Esophagus muscularis mucosa (tissue), 4 donors: ENCODE measurements at regions not wholly inside any gene's neighbourhood (a gene's known extent, or its start where the extent isn't known, plus 50 kb on each side); places are given as distances from the start of the nearest gene placed in this dataset.

Experiments used
- DNase-seq: peaks from one replicate; pipeline ENCODE4 v3.0.0-alpha.2; 2017; ENCODE audit errors: extremely low spot score
- H3K27ac ChIP-seq, 4 donors: fragments of 200-600 bp; sonication (generic); replicated peaks in 1 of 4; 1 replicate in 3 of 4; 2 replicates in 1 of 4; pipeline ENCODE4 v1.5.1; 2016 to 2019; ENCODE audit warnings: mild to moderate bottlenecking in 1 of 4
- H3K27me3 ChIP-seq, 4 donors: fragments of 200-600 bp; sonication (generic); one replicate each; pipeline versions ENCODE4 v1.5.1 to v1.6.0; 2016 to 2019
- H3K36me3 ChIP-seq, 4 donors: fragments of 200-600 bp; sonication (generic); one replicate each; pipeline ENCODE4 v1.5.1; 2016 to 2019
- H3K4me1 ChIP-seq, 4 donors: fragments of 200-600 bp; sonication (generic); one replicate each; pipeline ENCODE4 v1.5.1; 2016 to 2019
- H3K4me3 ChIP-seq, 4 donors: fragments of 200-600 bp; sonication (generic); 1 replicate in 2 of 4; 2 replicates in 2 of 4; pipeline ENCODE4 v1.5.1; 2016 to 2019; ENCODE audit warnings: mild to moderate bottlenecking in 4 of 4, moderate library complexity in 1 of 4
- H3K9me3 ChIP-seq, 4 donors: fragments of 200-600 bp; sonication (generic); 1 replicate in 3 of 4; 2 replicates in 1 of 4; pipeline ENCODE4 v1.5.1; 2016 to 2019
- CTCF ChIP-seq, 3 experiments: fragments of 200-600 bp in 2 of 3; fragments of 450-650 bp in 1 of 3; sonication (generic) in 2 of 3; IDR thresholded peaks; one replicate each; pipeline ENCODE4 v1.5.1; 2017 to 2019; ENCODE audit warnings: antibody characterized with exemption in 3 of 3, mild to moderate bottlenecking in 2 of 3, moderate library complexity in 1 of 3
- EP300 ChIP-seq: sonication (generic); formaldehyde crosslinking; IDR thresholded peaks from one replicate; pipeline ENCODE4 v1.6.1; 2017; ENCODE audit warnings: antibody characterized with exemption
- POLR2A ChIP-seq: fragments of 450-650 bp; IDR thresholded peaks from one replicate; pipeline ENCODE4 v1.6.1; 2017; ENCODE audit warnings: antibody characterized with exemption, moderate library complexity, mild to moderate bottlenecking, low read depth
- POLR2AphosphoS5 ChIP-seq, 2 donors: sonication (generic); formaldehyde crosslinking; IDR thresholded peaks; one replicate each; pipeline ENCODE4 v1.6.1; 2017; ENCODE audit warnings: antibody characterized with exemption in 2 of 2
- WGBS: methylation state at CpG from one replicate; pipeline ENCODE4 v1.1.5; 2018; 5-methylcytosine and 5-hydroxymethylcytosine counted together
- intact Hi-C: fragments of 100-400 bp; cut with DNase I; formaldehyde crosslinking; loops from one replicate; pipeline ENCODE4 v1.15.1; 2023

GRCh38 chr7:19293431-19293830, 148.2 kb upstream of the FERD3L start:
- no peaks in the 10 kb centered on the region for H3K9me3 ChIP-seq
- no peak for DNase-seq
- H3K4me1 ChIP-seq = no peaks in the 10 kb centered on the region
- WGBS = 64% methylated on average over 3 of the region's 3 CpGs
- no peak overlapping the region for H3K4me3 ChIP-seq
- H3K36me3 ChIP-seq = no peaks in the 10 kb centered on the region
- intact Hi-C loops = no loop called here
- no peak for TF ChIP-seq POLR2A
- no peak for TF ChIP-seq POLR2AphosphoS5 (IDR thresholded peaks at IDR 0.05)
- TF ChIP-seq CTCF (IDR thresholded peaks at IDR 0.05) = no peak
- TF ChIP-seq EP300 = no peak
- no peaks in the 10 kb centered on the region for H3K27me3 ChIP-seq
- H3K27ac ChIP-seq = no peak overlapping the region

GRCh38 chr7:19290968-19291367, 145.7 kb upstream of the FERD3L start:
- H3K27me3 ChIP-seq = no peaks in the 10 kb centered on the region
- no peak for DNase-seq
- intact Hi-C loops = no loop called here
- no peaks in the 10 kb centered on the region for H3K36me3 ChIP-seq
- H3K4me1 ChIP-seq = no peaks in the 10 kb centered on the region
- H3K27ac ChIP-seq = no peak overlapping the region
- TF ChIP-seq POLR2AphosphoS5 (IDR thresholded peaks at IDR 0.05) (no peak), POLR2A (no peak), CTCF (IDR thresholded peaks at IDR 0.05) (no peak), EP300 (no peak)
- no peaks in the 10 kb centered on the region for H3K9me3 ChIP-seq
- no peak overlapping the region for H3K4me3 ChIP-seq

DNA sequence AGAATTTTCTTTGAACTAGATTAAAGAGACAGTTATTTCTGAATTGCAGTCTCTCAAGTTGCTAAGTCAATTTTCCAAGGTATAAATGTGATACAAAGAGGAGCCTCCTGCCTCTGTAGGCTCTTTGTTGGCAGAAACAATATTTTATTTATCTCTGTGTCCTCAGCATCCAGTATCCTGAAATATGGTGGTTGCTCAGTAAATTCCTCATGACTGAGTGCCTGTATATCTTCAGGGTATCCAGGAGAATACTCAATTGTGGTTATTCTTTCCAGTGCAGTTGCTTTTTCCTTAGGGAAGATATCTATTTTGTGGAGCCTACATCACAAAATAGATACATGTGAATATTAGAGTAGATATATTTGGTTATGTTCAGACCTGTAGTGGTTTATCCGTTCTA, 144.8 kb upstream of the FERD3L start:
- H3K9me3 ChIP-seq = no peaks in the 10 kb centered on the region
- WGBS = 85% methylated on average over 1 of the region's 1 CpG
- no peaks in the 10 kb centered on the region for H3K27me3 ChIP-seq
- no peak for DNase-seq
- H3K27ac ChIP-seq = no peak overlapping the region
- H3K4me1 ChIP-seq = no peaks in the 10 kb centered on the region
- TF ChIP-seq POLR2A (no peak), CTCF (IDR thresholded peaks at IDR 0.05) (no peak), EP300 (no peak), POLR2AphosphoS5 (IDR thresholded peaks at IDR 0.05) (no peak)
- H3K4me3 ChIP-seq = no peak overlapping the region
- H3K36me3 ChIP-seq = no peaks in the 10 kb centered on the region
- intact Hi-C loops = no loop called here

DNA sequence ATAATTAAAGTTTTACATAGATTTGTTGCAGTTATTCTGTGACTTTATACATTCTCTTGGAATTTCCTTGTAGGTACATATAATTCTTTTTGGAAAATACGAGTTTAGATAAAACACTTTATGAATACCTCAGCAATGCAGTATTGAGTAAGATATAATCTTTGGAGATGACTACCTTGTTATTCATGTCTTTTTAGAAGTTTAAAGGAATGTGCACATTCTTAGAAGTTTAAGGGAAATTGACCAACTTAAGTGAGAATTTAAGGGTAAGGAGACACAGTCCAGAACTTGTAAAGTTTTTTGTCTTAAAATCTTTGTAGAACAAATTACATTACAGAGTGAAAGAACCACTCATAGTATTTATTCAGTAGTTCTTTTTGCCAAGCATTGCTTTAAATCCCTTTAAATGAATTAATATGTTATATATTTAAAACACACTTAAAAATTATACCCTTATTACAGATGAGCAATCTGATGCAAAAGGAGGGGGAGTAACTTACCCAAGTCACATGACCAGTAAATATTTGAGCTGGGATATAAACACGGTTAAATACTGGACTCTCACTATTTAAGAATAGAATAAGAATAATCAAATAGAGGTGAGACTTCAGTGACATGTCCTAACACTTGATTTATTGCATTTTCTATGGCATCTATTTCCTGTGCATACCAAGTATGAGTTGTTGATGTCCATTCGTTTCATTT, 139.5 kb upstream of the FERD3L start:
- no peak for DNase-seq
- H3K27me3 ChIP-seq = no peaks in the 10 kb centered on the region
- peaks cover 0 to 7% (median 3%) of the 10 kb centered on the region in 4 donors for H3K9me3 ChIP-seq
- no peaks in the 10 kb centered on the region for H3K4me1 ChIP-seq
- no peak overlapping the region for H3K27ac ChIP-seq
- H3K4me3 ChIP-seq = no peak overlapping the region
- TF ChIP-seq EP300 (no peak), POLR2AphosphoS5 (IDR thresholded peaks at IDR 0.05) (no peak), POLR2A (no peak), CTCF (IDR thresholded peaks at IDR 0.05) (no peak)
- 35% methylated on average over 3 of the region's 3 CpGs for WGBS
- intact Hi-C loops = no loop called here
- H3K36me3 ChIP-seq = no peaks in the 10 kb centered on the region

DNA sequence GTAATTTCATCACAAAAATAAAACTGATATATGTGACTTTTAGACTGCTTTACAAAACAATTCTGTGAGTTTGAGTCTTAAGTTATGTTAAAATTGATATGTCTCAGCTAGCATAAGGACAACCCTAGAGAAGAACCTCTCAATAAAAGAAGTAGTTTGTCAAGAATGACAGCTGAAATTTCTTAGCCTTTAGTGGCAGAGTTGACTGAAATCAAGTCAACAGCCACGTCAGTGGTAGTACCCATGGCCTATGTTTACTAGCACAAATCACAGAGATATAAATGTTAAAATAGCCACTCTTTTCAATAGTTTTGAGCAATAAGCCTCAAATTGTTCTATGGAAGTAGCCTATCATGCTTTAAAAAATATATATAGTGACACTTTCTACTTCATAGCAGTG, 138.9 kb upstream of the FERD3L start:
- intact Hi-C loops = no loop called here
- no peak for DNase-seq
- no peaks in the 10 kb centered on the region for H3K4me1 ChIP-seq
- no peaks in the 10 kb centered on the region for H3K36me3 ChIP-seq
- no peaks in the 10 kb centered on the region for H3K27me3 ChIP-seq
- peaks cover 0 to 12% (median 6%) of the 10 kb centered on the region in 4 donors for H3K9me3 ChIP-seq
- WGBS = 73% methylated on average over 1 of the region's 1 CpG
- TF ChIP-seq POLR2A (no peak), EP300 (no peak), CTCF (IDR thresholded peaks at IDR 0.05) (no peak), POLR2AphosphoS5 (IDR thresholded peaks at IDR 0.05) (no peak)
- no peak overlapping the region for H3K4me3 ChIP-seq
- no peak overlapping the region for H3K27ac ChIP-seq
